BE2C (cell line): ENCODE measurements at regions not wholly inside any gene's neighbourhood (a gene's known extent, or its start where the extent isn't known, plus 50 kb on each side); places are given as distances from the start of the nearest gene placed in this dataset.

Experiments used
- DNase-seq: peaks from one replicate; pipeline ENCODE4 v3.0.0-alpha.2; 2020
- H3K27me3 ChIP-seq: fragments of 250-450 bp; sonication (Bioruptor Pico); 2 replicates; pipeline ENCODE4 v1.5.1; 2020; ENCODE audit warnings: mild to moderate bottlenecking
- H3K36me3 ChIP-seq: fragments of 250-450 bp; sonication (Bioruptor Pico); 2 replicates; pipeline ENCODE4 v1.5.1; 2020; ENCODE audit warnings: mild to moderate bottlenecking
- H3K4me1 ChIP-seq: fragments of 250-450 bp; sonication (Bioruptor Pico); 2 replicates; pipeline ENCODE4 v1.5.1; 2020
- H3K4me3 ChIP-seq: 2 replicates; pipeline ENCODE4 v1.5.1; 2011; ENCODE audit warnings: low read depth, low read length
- H3K9me3 ChIP-seq: fragments of 250-450 bp; sonication (Bioruptor Pico); 2 replicates; pipeline ENCODE4 v1.5.1; 2020
- TF ChIP-seq, protein P1 (sequence below): IDR thresholded peaks from 2 replicates; pipeline ENCODE4 v1.5.1; 2012; ENCODE audit warnings: mild to moderate bottlenecking, low read depth, low read length

DNA sequence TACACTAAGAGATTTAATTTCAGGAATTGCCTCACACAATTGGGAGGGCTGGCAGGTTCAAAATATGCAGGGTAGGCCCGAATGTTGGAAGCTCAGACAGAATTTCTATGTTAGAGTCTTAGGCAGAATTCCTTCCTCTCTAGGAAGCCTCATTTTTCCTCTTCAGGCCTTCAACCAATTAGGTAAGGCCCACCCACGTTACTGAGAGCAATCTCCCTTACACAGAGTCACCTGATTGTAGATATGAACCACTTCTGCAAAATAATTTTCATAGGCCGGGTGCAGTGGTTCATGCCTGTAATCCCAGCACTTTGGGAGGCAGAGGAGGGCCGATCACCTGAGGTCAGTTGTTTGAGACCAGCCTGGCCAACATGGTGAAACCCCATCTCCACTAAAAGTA, 50.2 kb upstream of the HIVEP1 start:
- DNase-seq, result no peak
- Histone ChIP-seq H3K36me3 (no peaks in the 10 kb centered on the region), H3K4me3 (no peak overlapping the region), H3K4me1 (no peaks in the 10 kb centered on the region), H3K27me3 (no peaks in the 10 kb centered on the region), H3K9me3 (no peaks in the 10 kb centered on the region)
- TF ChIP-seq, protein P1, sequence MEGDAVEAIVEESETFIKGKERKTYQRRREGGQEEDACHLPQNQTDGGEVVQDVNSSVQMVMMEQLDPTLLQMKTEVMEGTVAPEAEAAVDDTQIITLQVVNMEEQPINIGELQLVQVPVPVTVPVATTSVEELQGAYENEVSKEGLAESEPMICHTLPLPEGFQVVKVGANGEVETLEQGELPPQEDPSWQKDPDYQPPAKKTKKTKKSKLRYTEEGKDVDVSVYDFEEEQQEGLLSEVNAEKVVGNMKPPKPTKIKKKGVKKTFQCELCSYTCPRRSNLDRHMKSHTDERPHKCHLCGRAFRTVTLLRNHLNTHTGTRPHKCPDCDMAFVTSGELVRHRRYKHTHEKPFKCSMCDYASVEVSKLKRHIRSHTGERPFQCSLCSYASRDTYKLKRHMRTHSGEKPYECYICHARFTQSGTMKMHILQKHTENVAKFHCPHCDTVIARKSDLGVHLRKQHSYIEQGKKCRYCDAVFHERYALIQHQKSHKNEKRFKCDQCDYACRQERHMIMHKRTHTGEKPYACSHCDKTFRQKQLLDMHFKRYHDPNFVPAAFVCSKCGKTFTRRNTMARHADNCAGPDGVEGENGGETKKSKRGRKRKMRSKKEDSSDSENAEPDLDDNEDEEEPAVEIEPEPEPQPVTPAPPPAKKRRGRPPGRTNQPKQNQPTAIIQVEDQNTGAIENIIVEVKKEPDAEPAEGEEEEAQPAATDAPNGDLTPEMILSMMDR, result no peak

DNA sequence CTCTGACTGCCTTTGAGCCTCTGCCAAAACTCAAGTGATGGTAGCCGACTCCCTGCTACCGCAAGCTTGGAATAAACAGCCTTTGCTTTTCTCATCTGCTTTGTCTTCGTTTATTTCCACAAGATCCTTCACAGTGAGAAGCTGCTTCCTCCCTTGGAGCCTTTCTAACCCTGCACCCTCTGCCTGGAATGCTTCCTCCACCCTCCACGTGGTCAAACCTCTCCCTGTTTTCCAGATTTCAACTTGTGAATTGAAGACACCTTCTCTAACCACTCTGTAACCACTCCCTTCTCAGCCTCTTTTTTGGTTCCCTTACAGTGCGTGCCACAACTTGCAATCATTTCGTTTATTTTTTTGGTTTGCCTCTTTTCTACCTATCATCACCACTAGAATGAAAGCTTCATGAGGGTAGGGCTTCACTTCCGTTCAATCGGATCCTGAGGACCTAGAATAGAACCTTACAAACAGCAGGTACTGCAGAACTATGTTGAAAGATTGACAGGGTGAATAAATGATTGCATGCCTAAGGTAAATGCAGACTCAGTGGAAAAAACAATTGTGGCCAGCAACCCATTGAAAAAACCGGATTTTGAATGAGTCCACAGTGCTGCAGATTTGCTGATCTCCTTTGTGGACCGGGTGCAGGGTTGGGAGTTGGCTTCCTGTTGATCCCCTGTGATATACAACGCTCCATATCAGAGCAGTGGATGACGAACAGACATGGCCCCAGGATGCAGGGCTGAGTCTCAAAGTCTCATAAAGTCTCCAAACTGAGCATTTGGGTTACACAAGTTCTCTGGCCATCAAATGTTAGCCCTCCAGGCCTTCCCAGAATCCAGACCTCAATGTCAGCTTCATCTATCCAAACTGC, 51.0 kb upstream of the HIVEP1 start:
- H3K4me1 ChIP-seq, result no peaks in the 10 kb centered on the region

DNA sequence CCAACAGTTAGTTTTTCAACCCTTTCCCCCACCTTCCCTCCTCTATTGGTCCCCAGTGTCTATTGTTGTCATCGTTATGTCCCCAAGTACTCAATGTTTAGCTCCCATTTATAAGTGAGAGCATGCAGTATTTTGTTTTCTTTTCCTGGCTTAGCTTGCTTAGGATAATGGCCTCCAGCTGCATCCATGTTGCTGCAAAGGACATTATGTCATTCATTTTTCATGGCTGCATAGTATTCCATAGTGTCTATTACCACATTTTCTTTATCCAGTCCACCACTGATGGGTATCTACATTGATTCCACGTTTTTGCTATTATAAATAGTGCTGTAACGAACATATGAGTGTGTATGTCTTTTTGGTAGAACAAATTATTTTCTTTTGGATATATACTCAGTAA, 55.3 kb upstream of the HIVEP1 start:
- Histone ChIP-seq H3K4me1 (no peaks in the 10 kb centered on the region), H3K36me3 (no peaks in the 10 kb centered on the region), H3K9me3 (no peaks in the 10 kb centered on the region), H3K4me3 (no peak overlapping the region), H3K27me3 (no peaks in the 10 kb centered on the region)
- DNase-seq, result no peak
- TF ChIP-seq, protein P1, result no peak

More for the DNA sequence above, 51.0 kb upstream of the HIVEP1 start:
- H3K27me3 ChIP-seq, result no peaks in the 10 kb centered on the region
- no peak overlapping the region for H3K4me3 ChIP-seq
- no peak for DNase-seq
- TF ChIP-seq, protein P1, result no peak
- H3K9me3 ChIP-seq, result no peaks in the 10 kb centered on the region
- H3K36me3 ChIP-seq, result no peaks in the 10 kb centered on the region

DNA sequence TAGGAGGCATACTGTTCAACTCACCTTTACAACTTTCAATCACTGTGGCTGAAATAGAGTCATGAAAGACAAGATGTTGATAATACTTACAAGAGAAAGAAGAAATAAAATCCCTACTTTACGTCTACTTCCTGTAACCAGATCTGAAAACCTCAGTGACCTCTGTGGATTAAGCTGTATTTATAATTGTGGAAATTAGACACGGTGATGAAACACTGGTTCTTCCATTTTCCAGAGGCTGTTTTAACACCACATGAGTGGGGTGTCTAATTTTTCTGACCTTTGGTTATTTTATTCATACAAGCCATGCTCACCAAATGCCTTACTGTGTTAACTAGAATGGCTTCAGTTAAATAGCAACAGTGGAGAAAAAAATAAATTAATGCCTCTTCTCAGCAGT, 58.5 kb upstream of the HIVEP1 start:
- H3K4me1 ChIP-seq, result no peaks in the 10 kb centered on the region
- no peaks in the 10 kb centered on the region for H3K36me3 ChIP-seq
- no peak overlapping the region for H3K4me3 ChIP-seq
- TF ChIP-seq, protein P1, result no peak
- no peak for DNase-seq
- no peaks in the 10 kb centered on the region for H3K27me3 ChIP-seq
- H3K9me3 ChIP-seq, result no peaks in the 10 kb centered on the region

DNA sequence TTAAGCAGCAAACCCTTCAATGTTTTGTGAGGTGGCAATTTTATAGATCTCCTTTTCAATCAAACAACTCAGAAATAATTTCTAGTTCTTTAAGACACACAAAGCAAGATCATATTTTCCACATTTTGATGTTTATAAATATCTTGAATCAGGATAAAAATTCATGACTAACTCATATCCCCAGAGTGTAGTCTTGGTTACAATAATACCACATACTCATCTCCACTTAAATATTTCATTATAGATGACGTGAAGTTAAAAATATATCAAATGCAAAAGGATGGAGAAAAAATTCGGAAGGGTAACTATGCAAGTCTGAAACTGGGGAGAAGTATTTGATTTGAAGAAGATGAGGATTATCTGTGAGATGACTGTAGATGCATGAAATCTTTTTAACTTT, 59.8 kb upstream of the HIVEP1 start:
- DNase-seq, result no peak
- Histone ChIP-seq H3K4me3 (no peak overlapping the region), H3K36me3 (no peaks in the 10 kb centered on the region), H3K27me3 (no peaks in the 10 kb centered on the region), H3K4me1 (no peaks in the 10 kb centered on the region), H3K9me3 (no peaks in the 10 kb centered on the region)
- TF ChIP-seq, protein P1, result no peak

DNA sequence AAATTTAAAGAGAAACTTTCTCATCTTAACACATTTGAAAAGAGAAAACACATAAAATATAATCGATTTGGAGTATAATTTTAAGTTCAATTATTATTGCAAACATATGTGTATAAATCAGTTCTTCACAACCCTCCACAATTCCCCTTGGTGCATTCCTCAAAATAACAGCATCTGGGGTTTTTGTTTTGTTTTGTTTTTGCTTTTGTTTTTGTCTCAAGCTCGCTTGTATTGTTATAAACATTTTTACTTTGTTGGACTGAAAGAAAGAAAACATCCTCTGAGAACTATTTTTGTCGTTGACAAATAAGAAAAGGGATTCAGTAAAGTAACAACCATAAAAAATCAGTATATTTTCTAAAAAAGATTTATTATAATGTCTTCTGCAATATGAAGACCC, 60.2 kb upstream of the HIVEP1 start:
- H3K36me3 ChIP-seq, result no peaks in the 10 kb centered on the region
- H3K4me3 ChIP-seq, result no peak overlapping the region
- DNase-seq, result no peak
- H3K27me3 ChIP-seq, result no peaks in the 10 kb centered on the region
- no peaks in the 10 kb centered on the region for H3K4me1 ChIP-seq
- no peaks in the 10 kb centered on the region for H3K9me3 ChIP-seq
- TF ChIP-seq, protein P1, result no peak
